GM23338 (cell line): ENCODE measurements at regions not wholly inside any gene's neighbourhood (a gene's known extent, or its start where the extent isn't known, plus 50 kb on each side); places are given as distances from the start of the nearest gene placed in this dataset.

Source experiments
- CREB1 ChIP-seq: fragments of 250-450 bp; sonication (Bioruptor Pico); IDR thresholded peaks from 2 replicates; pipeline ENCODE4 v1.5.0; 2020; ENCODE audit warnings: low read depth, mild to moderate bottlenecking, moderate library complexity
- EZH2 ChIP-seq: fragments of 200-600 bp; sonication (generic); IDR thresholded peaks from one replicate; pipeline ENCODE4 v1.8.0; 2017; ENCODE audit warnings: antibody characterized with exemption, mild to moderate bottlenecking, low read depth; ENCODE audit not compliant: unreplicated experiment
- EZH2phosphoT487 ChIP-seq: fragments of 200-600 bp; sonication (generic); IDR thresholded peaks from one replicate; pipeline ENCODE4 v1.8.1; 2018; ENCODE audit warnings: antibody characterized with exemption; ENCODE audit not compliant: unreplicated experiment
- JUNB ChIP-seq: IDR thresholded peaks from one replicate; pipeline ENCODE4 v1.6.1; 2016; ENCODE audit warnings: antibody characterized with exemption; ENCODE audit not compliant: unreplicated experiment
- NANOG ChIP-seq: IDR thresholded peaks from 2 replicates; pipeline ENCODE4 v1.6.1; 2016; ENCODE audit warnings: antibody characterized with exemption, borderline replicate concordance
- POLR2AphosphoS5 ChIP-seq: IDR thresholded peaks from 2 replicates; pipeline ENCODE4 v1.6.1; 2016; ENCODE audit warnings: antibody characterized with exemption, low read depth
- STAT1 ChIP-seq: IDR thresholded peaks from one replicate; pipeline ENCODE4 v1.6.1; 2016; ENCODE audit warnings: antibody characterized with exemption; ENCODE audit not compliant: unreplicated experiment
- TF ChIP-seq, protein P1 (sequence below), 2 experiments: fragments of 200-600 bp in 1 of 2; sonication (generic) in 1 of 2; conservative IDR thresholded peaks; 2 replicates each; pipeline versions ENCODE4 v1.5.1 to v1.6.1; 2016 to 2017; ENCODE audit warnings: antibody characterized with exemption in 2 of 2, low read depth in 2 of 2, mild to moderate bottlenecking in 2 of 2, moderate library complexity in 1 of 2
- TF ChIP-seq, protein P2 (sequence below): IDR thresholded peaks from one replicate; pipeline ENCODE4 v1.6.1; 2018; ENCODE audit warnings: antibody characterized with exemption; ENCODE audit not compliant: unreplicated experiment
- TF ChIP-seq, protein P3 (sequence below): IDR thresholded peaks from 2 replicates; pipeline ENCODE4 v1.6.1; 2016; ENCODE audit warnings: antibody characterized with exemption

DNA sequence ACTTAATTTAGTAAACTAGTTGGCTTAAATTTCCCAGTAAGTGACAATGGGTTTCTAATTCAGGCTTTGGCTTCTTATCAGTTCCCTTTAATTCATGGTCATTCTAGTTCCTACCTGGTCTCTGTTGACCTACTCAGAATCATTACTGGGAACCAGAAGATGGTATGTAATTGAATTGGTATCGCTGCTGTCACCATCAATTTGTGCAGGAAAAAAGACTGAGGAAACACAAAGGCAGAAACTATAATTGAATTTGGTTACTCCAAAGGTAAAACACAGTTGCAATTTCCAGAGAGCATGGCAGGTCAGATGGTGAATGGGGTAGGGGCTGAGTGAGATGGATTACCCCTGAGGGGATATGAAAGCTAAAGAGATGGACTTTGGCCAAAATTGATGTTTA lies 226.5 kb upstream of the GAP43 start:
- TF ChIP-seq, protein P1, sequence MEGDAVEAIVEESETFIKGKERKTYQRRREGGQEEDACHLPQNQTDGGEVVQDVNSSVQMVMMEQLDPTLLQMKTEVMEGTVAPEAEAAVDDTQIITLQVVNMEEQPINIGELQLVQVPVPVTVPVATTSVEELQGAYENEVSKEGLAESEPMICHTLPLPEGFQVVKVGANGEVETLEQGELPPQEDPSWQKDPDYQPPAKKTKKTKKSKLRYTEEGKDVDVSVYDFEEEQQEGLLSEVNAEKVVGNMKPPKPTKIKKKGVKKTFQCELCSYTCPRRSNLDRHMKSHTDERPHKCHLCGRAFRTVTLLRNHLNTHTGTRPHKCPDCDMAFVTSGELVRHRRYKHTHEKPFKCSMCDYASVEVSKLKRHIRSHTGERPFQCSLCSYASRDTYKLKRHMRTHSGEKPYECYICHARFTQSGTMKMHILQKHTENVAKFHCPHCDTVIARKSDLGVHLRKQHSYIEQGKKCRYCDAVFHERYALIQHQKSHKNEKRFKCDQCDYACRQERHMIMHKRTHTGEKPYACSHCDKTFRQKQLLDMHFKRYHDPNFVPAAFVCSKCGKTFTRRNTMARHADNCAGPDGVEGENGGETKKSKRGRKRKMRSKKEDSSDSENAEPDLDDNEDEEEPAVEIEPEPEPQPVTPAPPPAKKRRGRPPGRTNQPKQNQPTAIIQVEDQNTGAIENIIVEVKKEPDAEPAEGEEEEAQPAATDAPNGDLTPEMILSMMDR (conservative IDR thresholded peaks at IDR 0.05; ENCODE audit: low read depth in 2 of 2) = no peak
- TF ChIP-seq NANOG (no peak), POLR2AphosphoS5 (no peak), JUNB (no peak), EZH2 (no peak), EZH2phosphoT487 (no peak), CREB1 (CRISPR knock-in tag) (no peak), STAT1 (no peak)
- TF ChIP-seq, protein P2, sequence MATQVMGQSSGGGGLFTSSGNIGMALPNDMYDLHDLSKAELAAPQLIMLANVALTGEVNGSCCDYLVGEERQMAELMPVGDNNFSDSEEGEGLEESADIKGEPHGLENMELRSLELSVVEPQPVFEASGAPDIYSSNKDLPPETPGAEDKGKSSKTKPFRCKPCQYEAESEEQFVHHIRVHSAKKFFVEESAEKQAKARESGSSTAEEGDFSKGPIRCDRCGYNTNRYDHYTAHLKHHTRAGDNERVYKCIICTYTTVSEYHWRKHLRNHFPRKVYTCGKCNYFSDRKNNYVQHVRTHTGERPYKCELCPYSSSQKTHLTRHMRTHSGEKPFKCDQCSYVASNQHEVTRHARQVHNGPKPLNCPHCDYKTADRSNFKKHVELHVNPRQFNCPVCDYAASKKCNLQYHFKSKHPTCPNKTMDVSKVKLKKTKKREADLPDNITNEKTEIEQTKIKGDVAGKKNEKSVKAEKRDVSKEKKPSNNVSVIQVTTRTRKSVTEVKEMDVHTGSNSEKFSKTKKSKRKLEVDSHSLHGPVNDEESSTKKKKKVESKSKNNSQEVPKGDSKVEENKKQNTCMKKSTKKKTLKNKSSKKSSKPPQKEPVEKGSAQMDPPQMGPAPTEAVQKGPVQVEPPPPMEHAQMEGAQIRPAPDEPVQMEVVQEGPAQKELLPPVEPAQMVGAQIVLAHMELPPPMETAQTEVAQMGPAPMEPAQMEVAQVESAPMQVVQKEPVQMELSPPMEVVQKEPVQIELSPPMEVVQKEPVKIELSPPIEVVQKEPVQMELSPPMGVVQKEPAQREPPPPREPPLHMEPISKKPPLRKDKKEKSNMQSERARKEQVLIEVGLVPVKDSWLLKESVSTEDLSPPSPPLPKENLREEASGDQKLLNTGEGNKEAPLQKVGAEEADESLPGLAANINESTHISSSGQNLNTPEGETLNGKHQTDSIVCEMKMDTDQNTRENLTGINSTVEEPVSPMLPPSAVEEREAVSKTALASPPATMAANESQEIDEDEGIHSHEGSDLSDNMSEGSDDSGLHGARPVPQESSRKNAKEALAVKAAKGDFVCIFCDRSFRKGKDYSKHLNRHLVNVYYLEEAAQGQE = no peak
- TF ChIP-seq, protein P3, sequence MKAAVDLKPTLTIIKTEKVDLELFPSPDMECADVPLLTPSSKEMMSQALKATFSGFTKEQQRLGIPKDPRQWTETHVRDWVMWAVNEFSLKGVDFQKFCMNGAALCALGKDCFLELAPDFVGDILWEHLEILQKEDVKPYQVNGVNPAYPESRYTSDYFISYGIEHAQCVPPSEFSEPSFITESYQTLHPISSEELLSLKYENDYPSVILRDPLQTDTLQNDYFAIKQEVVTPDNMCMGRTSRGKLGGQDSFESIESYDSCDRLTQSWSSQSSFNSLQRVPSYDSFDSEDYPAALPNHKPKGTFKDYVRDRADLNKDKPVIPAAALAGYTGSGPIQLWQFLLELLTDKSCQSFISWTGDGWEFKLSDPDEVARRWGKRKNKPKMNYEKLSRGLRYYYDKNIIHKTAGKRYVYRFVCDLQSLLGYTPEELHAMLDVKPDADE = no peak
